Neural cell (in vitro differentiated cells): ENCODE measurements at regions not wholly inside any gene's neighbourhood (a gene's known extent, or its start where the extent isn't known, plus 50 kb on each side); places are given as distances from the start of the nearest gene placed in this dataset.

Experiments
- H2AFZ ChIP-seq: fragments of 200-600, 300-800 bp; sonication (generic), shearing (Covaris generic); 2 replicates; pipeline ENCODE4 v1.6.0; 2014; ENCODE audit warnings: low read depth, mild to moderate bottlenecking, antibody characterized with exemption, low read length, moderate library complexity
- H3F3A ChIP-seq: fragments of 200-600 bp; shearing (Covaris generic); 2 replicates; pipeline ENCODE4 v1.6.1; 2016; ENCODE audit warnings: mild to moderate bottlenecking, moderate library complexity, mixed read lengths, antibody characterized with exemption, low read length; ENCODE audit not compliant: insufficient read depth, poor library complexity, severe bottlenecking
- H3K27ac ChIP-seq: fragments of 200-600, 300-800 bp; sonication (generic), shearing (Covaris generic); 2 replicates; pipeline ENCODE4 v1.5.1; 2014; ENCODE audit warnings: mild to moderate bottlenecking, low read length, moderate library complexity
- H3K27me3 ChIP-seq: fragments of 300-800, 200-600 bp; sonication (generic), shearing (Covaris generic); 2 replicates; pipeline ENCODE4 v1.6.0; 2014; ENCODE audit warnings: mild to moderate bottlenecking, low read depth, low read length, moderate library complexity; ENCODE audit not compliant: insufficient read depth
- H3K36me3 ChIP-seq: fragments of 300-800, 200-600 bp; sonication (generic), shearing (Covaris generic); 2 replicates; pipeline ENCODE4 v1.5.1; 2014; ENCODE audit warnings: mild to moderate bottlenecking, antibody characterized with exemption, low read length, moderate library complexity; ENCODE audit not compliant: insufficient read depth
- H3K4me2 ChIP-seq: fragments of 300-800, 200-600 bp; sonication (generic), shearing (Covaris generic); 2 replicates; pipeline ENCODE4 v1.6.0; 2014; ENCODE audit warnings: mild to moderate bottlenecking, low read length
- H3K4me3 ChIP-seq: fragments of 300-800, 200-600 bp; sonication (generic), shearing (Covaris generic); 2 replicates; pipeline ENCODE4 v1.5.1; 2014; ENCODE audit warnings: mild to moderate bottlenecking, low read length, moderate library complexity
- H3K79me2 ChIP-seq: fragments of 200-600 bp; shearing (Covaris generic); replicated peaks from 2 replicates; pipeline ENCODE4 v1.6.0; 2014; ENCODE audit warnings: mild to moderate bottlenecking, low read length, moderate library complexity; ENCODE audit not compliant: insufficient read depth
- H3K9ac ChIP-seq: fragments of 300-800, 200-600 bp; sonication (generic), shearing (Covaris generic); 2 replicates; pipeline ENCODE4 v1.6.1; 2016; ENCODE audit warnings: mild to moderate bottlenecking, low read length, mixed read lengths
- H3K9me2 ChIP-seq: fragments of 200-600 bp; shearing (Covaris generic); 2 replicates; pipeline ENCODE4 v1.6.1; 2016; ENCODE audit warnings: mild to moderate bottlenecking, low read length, mixed read lengths; ENCODE audit not compliant: insufficient read depth
- H3K9me3 ChIP-seq: fragments of 200-600, 300-800 bp; sonication (generic), shearing (Covaris generic); 2 replicates; pipeline ENCODE4 v1.6.1; 2016; ENCODE audit warnings: mild to moderate bottlenecking, mixed run types, low read length, moderate library complexity, mixed read lengths
- H4K20me1 ChIP-seq: fragments of 200-600 bp; shearing (Covaris generic); 2 replicates; pipeline ENCODE4 v1.6.1; 2016; ENCODE audit warnings: mild to moderate bottlenecking, mixed run types; ENCODE audit not compliant: insufficient read depth
- EP300 ChIP-seq: fragments of 450-650 bp; conservative IDR thresholded peaks from 2 replicates; pipeline ENCODE4 v1.6.1; 2014; ENCODE audit warnings: antibody characterized with exemption, mild to moderate bottlenecking, moderate library complexity; ENCODE audit not compliant: poor library complexity, severe bottlenecking
- EZH2 ChIP-seq: fragments of 200-600, 300-800 bp; shearing (Covaris generic), sonication (generic); IDR thresholded peaks from 2 replicates; pipeline ENCODE4 v1.6.1; 2014; ENCODE audit warnings: antibody characterized with exemption, low read length, borderline replicate concordance, mild to moderate bottlenecking; ENCODE audit not compliant: insufficient read depth, poor library complexity, severe bottlenecking
- MXI1 ChIP-seq: fragments of 450-650 bp; conservative IDR thresholded peaks from 2 replicates; pipeline ENCODE4 v1.6.1; 2014; ENCODE audit warnings: antibody characterized with exemption, mild to moderate bottlenecking; ENCODE audit not compliant: poor library complexity, severe bottlenecking
- POLR2AphosphoS5 ChIP-seq: IDR thresholded peaks from 2 replicates; pipeline ENCODE4 v1.6.1; 2012
- RAD21 ChIP-seq: fragments of 450-650 bp; conservative IDR thresholded peaks from 2 replicates; pipeline ENCODE4 v1.6.1; 2014; ENCODE audit warnings: antibody characterized with exemption, mild to moderate bottlenecking, moderate library complexity
- SMC3 ChIP-seq: fragments of 450-650 bp; conservative IDR thresholded peaks from 2 replicates; pipeline ENCODE4 v1.6.1; 2014; ENCODE audit warnings: antibody characterized with exemption, mild to moderate bottlenecking, moderate library complexity; ENCODE audit not compliant: poor library complexity
- TAF1 ChIP-seq: IDR thresholded peaks from 2 replicates; pipeline ENCODE4 v1.6.1; 2012; ENCODE audit warnings: low read depth
- TF ChIP-seq, protein P1 (sequence below): IDR thresholded peaks from 2 replicates; pipeline ENCODE4 v1.6.1; 2012; ENCODE audit warnings: borderline replicate concordance
- TF ChIP-seq, protein P2 (sequence below): fragments of 450-650 bp; IDR thresholded peaks from 2 replicates; pipeline ENCODE4 v1.5.1; 2014; ENCODE audit warnings: antibody characterized with exemption, mild to moderate bottlenecking, moderate library complexity; ENCODE audit not compliant: poor library complexity, severe bottlenecking

DNA sequence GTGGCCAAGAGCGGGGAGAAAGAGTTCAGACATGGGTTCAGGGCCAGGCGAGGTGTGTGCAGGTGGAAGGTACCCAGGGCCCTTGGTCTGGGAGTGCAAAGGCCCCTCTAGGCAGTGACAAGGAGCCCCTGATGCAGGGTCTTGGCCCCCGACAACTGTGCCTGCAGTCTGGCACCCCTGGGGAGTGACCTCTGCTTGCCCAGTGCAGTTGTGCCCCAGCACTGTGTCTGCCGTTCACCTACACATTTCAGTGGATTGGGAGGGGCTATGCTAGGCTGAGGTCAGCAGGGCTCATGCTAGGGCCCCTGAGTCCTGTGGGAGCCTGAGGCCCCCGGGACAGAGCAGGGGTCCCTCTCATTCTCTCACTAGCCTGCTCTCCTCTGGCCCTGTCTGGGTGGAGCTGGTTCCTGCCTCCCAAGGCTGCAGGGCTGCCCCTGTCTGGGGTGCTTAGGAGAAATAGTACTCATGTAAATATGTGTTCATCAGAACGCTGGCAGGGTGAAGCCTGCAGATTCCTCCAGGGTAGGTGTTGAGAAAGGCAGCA lies 550.4 kb downstream of the TCERG1L start:
- Histone ChIP-seq H3K4me3 (no peak overlapping the region), H3K9ac (no peak overlapping the region), H3F3A (no peaks in the 10 kb centered on the region), H2AFZ (no peak overlapping the region), H3K79me2 (no peaks in the 10 kb centered on the region), H3K27me3 (no peaks in the 10 kb centered on the region), H3K9me3 (no peaks in the 10 kb centered on the region), H4K20me1 (no peaks in the 10 kb centered on the region), H3K4me2 (no peak overlapping the region), H3K27ac (no peak overlapping the region), H3K36me3 (no peaks in the 10 kb centered on the region), H3K9me2 (no peaks in the 10 kb centered on the region)
- TF ChIP-seq EZH2 (no peak), POLR2AphosphoS5 (no peak), RAD21 (no peak), SMC3 (no peak), MXI1 (no peak), TAF1 (no peak), EP300 (no peak)
- TF ChIP-seq, protein P1, sequence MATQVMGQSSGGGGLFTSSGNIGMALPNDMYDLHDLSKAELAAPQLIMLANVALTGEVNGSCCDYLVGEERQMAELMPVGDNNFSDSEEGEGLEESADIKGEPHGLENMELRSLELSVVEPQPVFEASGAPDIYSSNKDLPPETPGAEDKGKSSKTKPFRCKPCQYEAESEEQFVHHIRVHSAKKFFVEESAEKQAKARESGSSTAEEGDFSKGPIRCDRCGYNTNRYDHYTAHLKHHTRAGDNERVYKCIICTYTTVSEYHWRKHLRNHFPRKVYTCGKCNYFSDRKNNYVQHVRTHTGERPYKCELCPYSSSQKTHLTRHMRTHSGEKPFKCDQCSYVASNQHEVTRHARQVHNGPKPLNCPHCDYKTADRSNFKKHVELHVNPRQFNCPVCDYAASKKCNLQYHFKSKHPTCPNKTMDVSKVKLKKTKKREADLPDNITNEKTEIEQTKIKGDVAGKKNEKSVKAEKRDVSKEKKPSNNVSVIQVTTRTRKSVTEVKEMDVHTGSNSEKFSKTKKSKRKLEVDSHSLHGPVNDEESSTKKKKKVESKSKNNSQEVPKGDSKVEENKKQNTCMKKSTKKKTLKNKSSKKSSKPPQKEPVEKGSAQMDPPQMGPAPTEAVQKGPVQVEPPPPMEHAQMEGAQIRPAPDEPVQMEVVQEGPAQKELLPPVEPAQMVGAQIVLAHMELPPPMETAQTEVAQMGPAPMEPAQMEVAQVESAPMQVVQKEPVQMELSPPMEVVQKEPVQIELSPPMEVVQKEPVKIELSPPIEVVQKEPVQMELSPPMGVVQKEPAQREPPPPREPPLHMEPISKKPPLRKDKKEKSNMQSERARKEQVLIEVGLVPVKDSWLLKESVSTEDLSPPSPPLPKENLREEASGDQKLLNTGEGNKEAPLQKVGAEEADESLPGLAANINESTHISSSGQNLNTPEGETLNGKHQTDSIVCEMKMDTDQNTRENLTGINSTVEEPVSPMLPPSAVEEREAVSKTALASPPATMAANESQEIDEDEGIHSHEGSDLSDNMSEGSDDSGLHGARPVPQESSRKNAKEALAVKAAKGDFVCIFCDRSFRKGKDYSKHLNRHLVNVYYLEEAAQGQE, result no peak
- TF ChIP-seq, protein P2, sequence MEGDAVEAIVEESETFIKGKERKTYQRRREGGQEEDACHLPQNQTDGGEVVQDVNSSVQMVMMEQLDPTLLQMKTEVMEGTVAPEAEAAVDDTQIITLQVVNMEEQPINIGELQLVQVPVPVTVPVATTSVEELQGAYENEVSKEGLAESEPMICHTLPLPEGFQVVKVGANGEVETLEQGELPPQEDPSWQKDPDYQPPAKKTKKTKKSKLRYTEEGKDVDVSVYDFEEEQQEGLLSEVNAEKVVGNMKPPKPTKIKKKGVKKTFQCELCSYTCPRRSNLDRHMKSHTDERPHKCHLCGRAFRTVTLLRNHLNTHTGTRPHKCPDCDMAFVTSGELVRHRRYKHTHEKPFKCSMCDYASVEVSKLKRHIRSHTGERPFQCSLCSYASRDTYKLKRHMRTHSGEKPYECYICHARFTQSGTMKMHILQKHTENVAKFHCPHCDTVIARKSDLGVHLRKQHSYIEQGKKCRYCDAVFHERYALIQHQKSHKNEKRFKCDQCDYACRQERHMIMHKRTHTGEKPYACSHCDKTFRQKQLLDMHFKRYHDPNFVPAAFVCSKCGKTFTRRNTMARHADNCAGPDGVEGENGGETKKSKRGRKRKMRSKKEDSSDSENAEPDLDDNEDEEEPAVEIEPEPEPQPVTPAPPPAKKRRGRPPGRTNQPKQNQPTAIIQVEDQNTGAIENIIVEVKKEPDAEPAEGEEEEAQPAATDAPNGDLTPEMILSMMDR, result no peak

DNA sequence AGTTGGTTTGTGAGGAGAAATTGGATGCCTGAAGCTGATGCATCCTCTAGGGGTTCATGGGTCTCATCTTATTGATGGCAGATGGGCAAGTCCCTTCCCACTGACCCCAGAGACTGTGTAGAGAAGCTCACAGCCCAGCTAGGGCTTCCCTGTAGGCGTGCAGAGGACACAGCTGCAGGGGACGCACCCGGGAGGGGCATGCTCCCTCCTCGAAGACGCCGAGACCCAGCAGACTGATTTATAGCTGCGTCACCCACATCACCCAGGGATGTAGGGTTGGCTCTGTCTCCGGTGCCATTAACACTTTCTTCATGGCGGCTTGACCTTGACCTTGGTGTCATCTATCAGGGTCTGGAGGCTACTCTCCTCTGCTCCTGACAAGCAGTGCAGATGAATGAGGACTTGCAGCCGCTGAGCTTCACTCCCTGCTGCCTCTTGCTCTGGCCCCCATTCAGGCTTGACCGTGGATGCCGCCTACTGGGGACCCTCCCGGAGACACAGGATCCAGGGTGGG lies 549.7 kb downstream of the TCERG1L start:
- Histone ChIP-seq H3K9ac (no peak overlapping the region), H3K9me2 (no peaks in the 10 kb centered on the region), H3K79me2 (no peaks in the 10 kb centered on the region), H3K9me3 (no peaks in the 10 kb centered on the region), H2AFZ (no peak overlapping the region), H3K4me3 (no peak overlapping the region), H3K27me3 (no peaks in the 10 kb centered on the region), H3K36me3 (no peaks in the 10 kb centered on the region), H3K4me2 (no peak overlapping the region), H3K27ac (no peak overlapping the region), H4K20me1 (no peaks in the 10 kb centered on the region), H3F3A (no peaks in the 10 kb centered on the region)
- TF ChIP-seq TAF1 (no peak), RAD21 (no peak)
